K562 (cell line): ENCODE measurements at regions not wholly inside any gene's neighbourhood (a gene's known extent, or its start where the extent isn't known, plus 50 kb on each side); places are given as distances from the start of the nearest gene placed in this dataset.

Experiments
- ATAC-seq: fragments of 200-7000 bp; cut with Tn5 transposase; 3 replicates; pipeline ENCODE4 v1.9.1; 2020; ENCODE audit warnings: moderate library complexity
- BruUV-seq: library from RNA; stranded (reverse); fragments of 400-500 nt; replicated peaks from 2 replicates; lab custom pipeline; 2021; lab: Mats Ljungman, UMichigan
- CTCF ChIA-PET: fragments of 300-600 bp; formaldehyde crosslinking; extraction: SDS; loops from one replicate; lab custom pipeline; 2021; ENCODE audit warnings: low intra/inter-chr PET ratio; lab: Yijun Ruan, JAX
- POLR2A ChIA-PET: fragments of 300-600, 350-650 bp; sonication (Branson Sonifier 250); formaldehyde crosslinking; extraction: SDS; loops from one replicate; lab custom pipeline; 2021; ENCODE audit warnings: antibody characterized with exemption, inconsistent platforms; lab: Yijun Ruan, JAX
- DNase-seq, 4 experiments: peaks; one replicate each; pipeline versions ENCODE4 v3.0.0 to v3.0.0-alpha.2; 2011 to 2018; ENCODE audit warnings: low spot score in 3 of 4, mixed read lengths in 3 of 4; ENCODE audit errors: extremely low read depth in 1 of 4
- FAIRE-seq: peaks from 2 replicates; lab custom pipeline; 2011; peaks lifted over from hg19 to GRCh38; lab: Jason Lieb, UNC
- H2AFZ ChIP-seq: 2 replicates; pipeline ENCODE4 v1.6.0; 2011; ENCODE audit warnings: low read depth, low read length, control low read depth, inconsistent platforms
- H3K27ac ChIP-seq: fragments of 200-600 bp; 3 replicates; pipeline ENCODE4 v1.8.0; 2011; ENCODE audit warnings: low read depth, mild to moderate bottlenecking, control low read depth, inconsistent platforms, low read length, moderate library complexity, mixed read lengths; ENCODE audit errors: extremely low read depth
- H3K27me3 ChIP-seq, 2 experiments: fragments of 300-600 bp in 1 of 2; 2 replicates in 1 of 2; 3 replicates in 1 of 2; pipeline versions ENCODE4 v1.6.0 to v1.8.0; 2011; ENCODE audit warnings: inconsistent platforms in 2 of 2, low read length in 2 of 2, mild to moderate bottlenecking in 1 of 2, mixed read lengths in 1 of 2, moderate library complexity in 1 of 2; ENCODE audit not compliant: control insufficient read depth in 2 of 2, insufficient read depth in 2 of 2
- H3K36me3 ChIP-seq: fragments of 300-600 bp; 3 replicates; pipeline ENCODE4 v1.8.0; 2011; ENCODE audit warnings: mild to moderate bottlenecking, low read length, inconsistent platforms; ENCODE audit not compliant: control insufficient read depth, insufficient read depth
- H3K4me1 ChIP-seq, 2 experiments: fragments of 200-600 bp in 1 of 2; replicated peaks in 1 of 2; 2 replicates in 1 of 2; 3 replicates in 1 of 2; pipeline versions ENCODE4 v1.5.1 to v1.8.0; 2011; ENCODE audit warnings: inconsistent platforms in 2 of 2, low read length in 2 of 2, mild to moderate bottlenecking in 1 of 2, mixed read lengths in 1 of 2, moderate library complexity in 1 of 2; ENCODE audit not compliant: control insufficient read depth in 2 of 2, insufficient read depth in 2 of 2
- H3K4me2 ChIP-seq: 2 replicates; pipeline ENCODE4 v1.6.1; 2011; ENCODE audit warnings: low read length, control low read depth, inconsistent platforms, mixed read lengths; ENCODE audit not compliant: insufficient read depth
- H3K4me3 ChIP-seq: fragments of 200-600 bp; sonication (generic), shearing (Covaris generic); 2 replicates; pipeline ENCODE4 v1.5.1; 2016; ENCODE audit warnings: control low read depth, inconsistent platforms
- H3K79me2 ChIP-seq: fragments of 200-600 bp; 3 replicates; pipeline ENCODE4 v1.8.0; 2011; ENCODE audit warnings: low read length, inconsistent platforms; ENCODE audit not compliant: control insufficient read depth, insufficient read depth
- H3K9ac ChIP-seq, 2 experiments: 2 replicates each; pipeline versions ENCODE4 v1.6.0 to v1.6.1; 2011; ENCODE audit warnings: low read depth in 2 of 2, low read length in 2 of 2, control low read depth in 1 of 2, inconsistent platforms in 1 of 2, mild to moderate bottlenecking in 1 of 2, mixed read lengths in 1 of 2; ENCODE audit not compliant: insufficient read depth in 1 of 2
- H3K9me1 ChIP-seq: one replicate; pipeline ENCODE4 v1.6.0; 2011; ENCODE audit warnings: inconsistent platforms, mild to moderate bottlenecking, low read length, moderate library complexity; ENCODE audit not compliant: control insufficient read depth, insufficient read depth
- H3K9me3 ChIP-seq: replicated peaks from 2 replicates; pipeline ENCODE4 v1.5.1; 2011; ENCODE audit warnings: low read depth, low read length, inconsistent platforms; ENCODE audit not compliant: control insufficient read depth, insufficient read depth
- H4K20me1 ChIP-seq: replicated peaks from 2 replicates; pipeline ENCODE4 v1.6.1; 2011; ENCODE audit warnings: low read length, inconsistent platforms, mixed read lengths; ENCODE audit not compliant: control insufficient read depth, insufficient read depth
- ATF7 ChIP-seq: fragments of 450-650 bp; IDR thresholded peaks from 2 replicates; pipeline ENCODE4 v1.7.1; 2014; ENCODE audit warnings: mild to moderate bottlenecking, moderate library complexity
- CREM ChIP-seq: IDR thresholded peaks from 2 replicates; pipeline ENCODE4 v1.6.1; 2014; ENCODE audit warnings: antibody characterized with exemption, low read depth
- DMBX1 ChIP-seq: fragments of 250-450 bp; sonication (Bioruptor Pico); IDR thresholded peaks from 2 replicates; pipeline ENCODE4 v1.8.0; 2022; ENCODE audit warnings: inconsistent platforms, mild to moderate bottlenecking, moderate library complexity, borderline replicate concordance
- EP400 ChIP-seq: fragments of 450-650 bp; IDR thresholded peaks from 2 replicates; pipeline ENCODE4 v1.6.1; 2017; ENCODE audit warnings: antibody characterized with exemption, mild to moderate bottlenecking, moderate library complexity
- ESRRB ChIP-seq: fragments of 250-450 bp; sonication (Bioruptor Pico); IDR thresholded peaks from 2 replicates; pipeline ENCODE4 v1.5.0; 2020; ENCODE audit warnings: mild to moderate bottlenecking, moderate library complexity, borderline replicate concordance
- EZH2 ChIP-seq: IDR thresholded peaks from 2 replicates; pipeline ENCODE4 v1.6.1; 2012; ENCODE audit warnings: low read depth, mild to moderate bottlenecking, inconsistent platforms, low read length, borderline replicate concordance
- FOXJ2 ChIP-seq: fragments of 200-800 bp; sonication (Bioruptor generic); IDR thresholded peaks from 2 replicates; pipeline ENCODE4 v1.6.1; 2016; ENCODE audit warnings: missing genetic modification characterization, missing compliant biosample characterization
- HDAC8 ChIP-seq: fragments of 450-650 bp; IDR thresholded peaks from 2 replicates; pipeline ENCODE4 v1.6.1; 2016; ENCODE audit warnings: mild to moderate bottlenecking, missing genetic modification characterization, moderate library complexity, missing compliant biosample characterization
- HMG20B ChIP-seq: fragments of 250-450 bp; sonication (Bioruptor Pico); IDR thresholded peaks from 2 replicates; pipeline ENCODE4 v1.5.0; 2021; ENCODE audit warnings: mild to moderate bottlenecking
- HMGN3 ChIP-seq: IDR thresholded peaks from 2 replicates; pipeline ENCODE4 v1.6.1; 2011; ENCODE audit warnings: borderline replicate concordance, low read depth, mild to moderate bottlenecking, mixed read lengths, low read length; ENCODE audit not compliant: insufficient read length; ENCODE audit errors: extremely low read depth
- IFI16 ChIP-seq: fragments of 250-450 bp; sonication (Bioruptor Pico); IDR thresholded peaks from 2 replicates; pipeline ENCODE4 v2.1.2; 2022; ENCODE audit warnings: mild to moderate bottlenecking, inconsistent platforms
- MTA1 ChIP-seq: fragments of 450-650 bp; IDR thresholded peaks from 2 replicates; pipeline ENCODE4 v1.6.1; 2017; ENCODE audit warnings: borderline replicate concordance
- MTA3 ChIP-seq: fragments of 450-650 bp; formaldehyde crosslinking; IDR thresholded peaks from 2 replicates; pipeline ENCODE4 v1.6.1; 2017; ENCODE audit warnings: mild to moderate bottlenecking, borderline replicate concordance
- POLR2B ChIP-seq: fragments of 450-650 bp; IDR thresholded peaks from 2 replicates; pipeline ENCODE4 v1.6.1; 2018; ENCODE audit warnings: low read depth; ENCODE audit not compliant: partially characterized antibody
- PYGO2 ChIP-seq: fragments of 450-650 bp; IDR thresholded peaks from 2 replicates; pipeline ENCODE4 v1.6.1; 2016; ENCODE audit warnings: mild to moderate bottlenecking, missing genetic modification characterization, moderate library complexity, missing compliant biosample characterization
- RB1 ChIP-seq: fragments of 450-650 bp; IDR thresholded peaks from 2 replicates; pipeline ENCODE4 v1.6.1; 2017; ENCODE audit warnings: low read depth, mild to moderate bottlenecking
- SIN3B ChIP-seq: fragments of 450-650 bp; IDR thresholded peaks from 2 replicates; pipeline ENCODE4 v1.6.1; 2017; ENCODE audit warnings: low read depth, mild to moderate bottlenecking, moderate library complexity
- SMAD4 ChIP-seq: fragments of 250-450 bp; sonication (Bioruptor Pico); conservative IDR thresholded peaks from 2 replicates; pipeline ENCODE4 v1.8.0; 2021; ENCODE audit warnings: inconsistent platforms, mild to moderate bottlenecking, moderate library complexity
- SMARCE1 ChIP-seq: fragments of 450-650 bp; IDR thresholded peaks from 2 replicates; pipeline ENCODE4 v1.7.1; 2016; ENCODE audit warnings: mild to moderate bottlenecking
- SOX6 ChIP-seq: fragments of 450-650 bp; IDR thresholded peaks from 2 replicates; pipeline ENCODE4 v1.6.1; 2014; ENCODE audit warnings: mild to moderate bottlenecking
- STAT5A ChIP-seq: IDR thresholded peaks from 2 replicates; pipeline ENCODE4 v1.6.1; 2012; ENCODE audit warnings: low read length, inconsistent platforms, borderline replicate concordance
- TAF7 ChIP-seq: fragments of 450-650 bp; IDR thresholded peaks from 2 replicates; pipeline ENCODE4 v1.6.1; 2016; ENCODE audit warnings: missing genetic modification characterization, missing compliant biosample characterization
- ZKSCAN1 ChIP-seq: fragments of 150-350 bp; IDR thresholded peaks from 2 replicates; pipeline ENCODE4 v1.6.1; 2016; ENCODE audit warnings: low read depth, low read length
- ZNF217 ChIP-seq: sonication (generic); formaldehyde crosslinking; IDR thresholded peaks from 2 replicates; pipeline ENCODE4 v1.8.0; 2022; ENCODE audit warnings: mild to moderate bottlenecking, missing genetic modification reagents
- ZNF551 ChIP-seq: fragments of 250-450 bp; sonication (Bioruptor Pico); IDR thresholded peaks from 2 replicates; pipeline ENCODE4 v1.5.0; 2021; ENCODE audit warnings: mild to moderate bottlenecking, moderate library complexity
- ZZZ3 ChIP-seq: fragments of 450-650 bp; IDR thresholded peaks from 2 replicates; pipeline ENCODE4 v1.6.1; 2016; ENCODE audit warnings: antibody characterized with exemption, mild to moderate bottlenecking, moderate library complexity
- WGBS: fragments of 100-300 bp; shearing (Covaris generic); methylation state at CpG from one replicate; pipeline ENCODE4 v1.1.6; 2016; ENCODE audit warnings: low coverage, mixed read lengths; ENCODE audit not compliant: insufficient coverage; ENCODE audit errors: missing lambda C conversion rate; 5-methylcytosine and 5-hydroxymethylcytosine counted together
- in situ Hi-C: fragments of 300-500 bp; cut with MboI; formaldehyde crosslinking; loops from 4 replicates; pipeline ENCODE4 v1.15.0; 2018; ENCODE audit warnings: inconsistent platforms, mixed read lengths
- intact Hi-C: fragments of 100-400 bp; cut with micrococcal nuclease; formaldehyde crosslinking; loops from 2 replicates; pipeline ENCODE4 v1.14.2; 2022
- TF ChIP-seq, protein P1 (sequence below): fragments of 450-650 bp; formaldehyde crosslinking; IDR thresholded peaks from 2 replicates; pipeline ENCODE4 v1.4.0; 2020; ENCODE audit warnings: mild to moderate bottlenecking

DNA sequence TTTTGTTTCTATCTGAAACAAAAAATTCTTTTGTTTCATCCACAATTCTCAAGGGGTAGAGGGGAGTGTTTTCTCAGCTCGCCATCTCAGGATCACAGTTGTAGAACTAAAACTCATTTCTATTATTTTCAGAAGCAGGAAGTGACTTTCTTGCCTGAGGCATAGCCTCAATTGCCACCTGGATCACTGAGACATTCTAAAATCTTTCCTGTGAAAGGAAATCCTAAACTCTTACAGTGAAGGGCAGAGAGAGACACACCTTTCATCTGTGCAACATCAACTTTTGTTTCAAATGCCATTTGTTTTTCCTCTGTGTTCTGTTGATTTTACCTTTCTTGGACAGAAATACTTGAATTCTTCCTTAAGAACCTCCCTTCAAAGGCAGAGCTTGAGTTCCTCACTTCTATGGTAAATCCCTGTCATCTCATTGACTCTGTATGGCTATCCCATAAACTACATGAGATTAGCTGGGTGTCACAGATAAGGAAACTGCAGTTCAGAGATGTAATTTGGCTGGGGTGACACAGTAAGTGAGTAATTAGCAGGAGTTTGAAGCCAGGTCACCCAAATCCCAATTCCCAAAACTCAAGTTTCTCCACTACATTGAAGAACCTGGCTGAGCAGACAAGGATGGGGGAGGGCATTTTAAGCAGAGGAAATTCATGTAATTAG lies 224.4 kb upstream of the HTR2A start:
- Histone ChIP-seq H3K4me2 (no peak overlapping the region), H3K79me2 (no peaks in the 10 kb centered on the region), H3K27me3 (no peaks in the 10 kb centered on the region), H3K4me3 (no peak overlapping the region), H3K36me3 (no peaks in the 10 kb centered on the region), H3K9ac (no peak overlapping the region), H3K4me1 (peaks cover 0 to 17% of the 10 kb centered on the region in 2 experiments; a peak in 4 of 5 replicates), H2AFZ (no peak overlapping the region), H3K27ac (no peak overlapping the region), H3K9me1 (no peaks in the 10 kb centered on the region), H4K20me1 (no peaks in the 10 kb centered on the region), H3K9me3 (no peaks in the 10 kb centered on the region)
- DNase-seq (peak; percentile 9 to 57 (median 20)), ATAC-seq (peak; percentile 79), FAIRE-seq (peak; percentile 61)
- ChIA-PET POLR2A (interaction anchor here (0.7 to 1.5 kb wide), 2 partner anchors 9 to 22 kb away, joined by 3 read pairs; no protein-coding TSS in a partner anchor), CTCF (no interaction called here)
- 9% methylated on average over 1 of the region's 1 CpG for WGBS
- in situ Hi-C loops (no loop called here), intact Hi-C loops (no loop called here)
- BruUV-seq, result no TSS peak
- TF ChIP-seq TAF7 (tag) (no peak), SIN3B (no peak), CREM (no peak), DMBX1 (peak; percentile 50; the same call in 1 of the 2 replicates), IFI16 (CRISPR knock-in tag) (no peak), ATF7 (no peak), FOXJ2 (tag) (no peak), HDAC8 (no peak), POLR2B (no peak), RB1 (no peak), SOX6 (peak; percentile 55; the same call in 1 of the 2 replicates), PYGO2 (no peak), SMAD4 (CRISPR knock-in tag) (0 out of 2 replicates have a peak, but pooled peaks have one; percentile 31), EZH2 (no peak), STAT5A (peak; percentile 67; the same call in 1 of the 2 replicates), HMG20B (CRISPR knock-in tag) (no peak), SMARCE1 (peak; percentile 84), MTA3 (no peak), ZNF217 (no peak), MTA1 (no peak), EP400 (no peak), HMGN3 (no peak), ZKSCAN1 (no peak), ZNF551 (CRISPR knock-in tag) (no peak), ZZZ3 (no peak), ESRRB (no peak)
- TF ChIP-seq, protein P1, sequence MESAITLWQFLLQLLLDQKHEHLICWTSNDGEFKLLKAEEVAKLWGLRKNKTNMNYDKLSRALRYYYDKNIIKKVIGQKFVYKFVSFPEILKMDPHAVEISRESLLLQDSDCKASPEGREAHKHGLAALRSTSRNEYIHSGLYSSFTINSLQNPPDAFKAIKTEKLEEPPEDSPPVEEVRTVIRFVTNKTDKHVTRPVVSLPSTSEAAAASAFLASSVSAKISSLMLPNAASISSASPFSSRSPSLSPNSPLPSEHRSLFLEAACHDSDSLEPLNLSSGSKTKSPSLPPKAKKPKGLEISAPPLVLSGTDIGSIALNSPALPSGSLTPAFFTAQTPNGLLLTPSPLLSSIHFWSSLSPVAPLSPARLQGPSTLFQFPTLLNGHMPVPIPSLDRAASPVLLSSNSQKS (CRISPR knock-in tag), result no peak
